CD4-positive, CD25-positive, alpha-beta regulatory T cell (primary cell): ENCODE measurements at regions not wholly inside any gene's neighbourhood (a gene's known extent, or its start where the extent isn't known, plus 50 kb on each side); places are given as distances from the start of the nearest gene placed in this dataset.
"Not testable (repeated sequence)": the region's sequence is repeated elsewhere in the genome, so short reads cannot be mapped to it uniquely, and the experiment has no call there.

Experiments
- ATAC-seq, 2 donors: fragments of 150-1000 bp; cut with Tn5 transposase; one replicate each; pipeline ENCODE4 v1.10.0; 2021; ENCODE audit warnings: low read depth in 2 of 2, moderate number of reproducible peaks in 2 of 2, moderate library complexity in 1 of 2
- DNase-seq, 3 donors: peaks; one replicate each; pipeline versions ENCODE4 v3.0.0 to v3.0.0-alpha.2; 2012 to 2022; ENCODE audit warnings: mixed read lengths in 1 of 3
- H3K27ac ChIP-seq: one replicate; pipeline ENCODE4 v1.7.0; 2013; ENCODE audit warnings: mild to moderate bottlenecking, low read length; ENCODE audit not compliant: insufficient read depth, poor library complexity, severe bottlenecking
- H3K27me3 ChIP-seq: one replicate; pipeline ENCODE4 v1.7.0; 2013; ENCODE audit warnings: low read length; ENCODE audit not compliant: control insufficient read depth, insufficient read depth
- H3K36me3 ChIP-seq: one replicate; pipeline ENCODE4 v1.7.0; 2013; ENCODE audit warnings: mild to moderate bottlenecking, low read length, moderate library complexity; ENCODE audit not compliant: control insufficient read depth, insufficient read depth
- H3K4me1 ChIP-seq: 2 replicates; pipeline ENCODE4 v1.7.0; 2013; ENCODE audit warnings: mild to moderate bottlenecking, low read length; ENCODE audit not compliant: insufficient read depth, control insufficient read depth, poor library complexity, severe bottlenecking
- H3K4me3 ChIP-seq: one replicate; pipeline ENCODE4 v1.7.0; 2013; ENCODE audit warnings: low read depth, mild to moderate bottlenecking, low read length, moderate library complexity
- H3K9me3 ChIP-seq, 2 experiments: 1 replicate in 1 of 2; 2 replicates in 1 of 2; pipeline ENCODE4 v1.7.0; 2013; ENCODE audit warnings: low read length in 2 of 2, mild to moderate bottlenecking in 1 of 2, moderate library complexity in 1 of 2; ENCODE audit not compliant: control insufficient read depth in 2 of 2
- H3K27ac Mint-ChIP-seq, 3 donors: one replicate each; pipeline ENCODE4 v1.8.0; 2020 to 2022; ENCODE audit warnings: mild to moderate bottlenecking in 3 of 3, mixed read lengths in 3 of 3, moderate library complexity in 2 of 3
- H3K27me3 Mint-ChIP-seq: one replicate; pipeline ENCODE4 v1.8.0; 2022; ENCODE audit warnings: mild to moderate bottlenecking, mixed read lengths
- H3K36me3 Mint-ChIP-seq: one replicate; pipeline ENCODE4 v1.8.0; 2020; ENCODE audit warnings: mixed read lengths
- H3K4me1 Mint-ChIP-seq, 4 donors: one replicate each; pipeline ENCODE4 v1.8.0; 2020 to 2022; ENCODE audit warnings: mixed read lengths in 4 of 4, mild to moderate bottlenecking in 1 of 4
- H3K4me3 Mint-ChIP-seq, 4 donors: one replicate each; pipeline ENCODE4 v1.8.0; 2020 to 2022; ENCODE audit warnings: mild to moderate bottlenecking in 4 of 4, mixed read lengths in 4 of 4, moderate library complexity in 3 of 4
- H3K9me3 Mint-ChIP-seq, 7 donors: one replicate each; pipeline ENCODE4 v1.8.0; 2020 to 2022; ENCODE audit warnings: mixed read lengths in 7 of 7, mild to moderate bottlenecking in 3 of 7, moderate library complexity in 2 of 7

- Histone ChIP-seq H3K27ac (no peak overlapping the region), H3K4me1 (no peaks in the 10 kb centered on the region), H3K9me3 (peaks cover 0 to 5% of the 10 kb centered on the region in 2 experiments), H3K36me3 (no peaks in the 10 kb centered on the region), H3K4me3 (no peak overlapping the region), H3K27me3 (no peaks in the 10 kb centered on the region)
- Mint-ChIP-seq H3K36me3 (no peaks in the 10 kb centered on the region), H3K4me3 (no peak overlapping the region), H3K27me3 (no peaks in the 10 kb centered on the region), H3K27ac (no peak overlapping the region), H3K4me1 (no peaks in the 10 kb centered on the region), H3K9me3 (peaks cover 2 to 12% (median 4%) of the 10 kb centered on the region in 7 donors)
- no peak for ATAC-seq
- DNase-seq: no peak
Observed at GRCh38 chr4:20196476-20196875, 55.2 kb upstream of the SLIT2 start.

DNA sequence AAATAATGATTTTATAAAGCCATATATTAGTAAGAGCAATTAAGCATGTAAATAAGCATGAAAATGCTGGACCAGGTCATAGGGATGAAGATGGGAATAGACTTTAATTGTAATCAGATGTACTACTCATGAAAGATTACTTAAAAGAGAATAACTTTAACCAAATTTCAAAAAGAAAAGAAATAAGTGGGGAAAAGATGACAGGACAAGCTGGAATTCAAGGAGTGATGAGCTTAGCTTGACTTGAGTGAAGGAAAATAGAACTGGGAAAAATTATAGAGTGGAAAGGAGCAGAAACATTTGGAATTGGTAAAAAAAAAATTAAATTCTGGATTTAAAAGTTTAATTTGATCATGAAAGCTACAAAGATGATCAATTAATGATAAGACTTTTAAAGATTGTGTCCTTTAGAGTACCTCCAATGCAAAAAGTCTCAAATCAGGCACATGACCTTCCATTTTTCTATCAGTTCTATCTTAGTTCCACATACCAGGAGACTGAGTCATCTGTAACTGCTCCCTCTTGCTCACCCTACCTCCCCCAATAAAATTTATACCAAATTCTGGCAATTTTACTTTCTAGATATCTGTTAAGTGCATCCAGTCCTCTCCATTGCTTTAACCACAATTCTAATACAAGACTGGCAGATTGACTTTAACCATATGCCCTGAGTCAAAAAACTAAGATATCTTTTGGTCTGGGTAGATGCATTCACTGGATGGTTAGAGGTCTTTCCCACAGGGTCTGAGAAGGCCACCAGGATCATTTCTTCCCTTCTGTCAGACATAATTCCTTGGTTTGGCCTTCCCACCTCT, 56.4 kb upstream of the SLIT2 start:
- H3K27ac ChIP-seq: no peak overlapping the region
- no peak overlapping the region for H3K4me3 Mint-ChIP-seq
- no peaks in the 10 kb centered on the region for H3K27me3 Mint-ChIP-seq
- H3K27me3 ChIP-seq: no peaks in the 10 kb centered on the region
- H3K4me1 ChIP-seq: no peaks in the 10 kb centered on the region
- no peaks in the 10 kb centered on the region for H3K4me1 Mint-ChIP-seq
- no peak for DNase-seq
- peaks cover 2 to 16% (median 4%) of the 10 kb centered on the region in 7 donors for H3K9me3 Mint-ChIP-seq
- ATAC-seq: no peak
- no peaks in the 10 kb centered on the region for H3K36me3 ChIP-seq
- H3K36me3 Mint-ChIP-seq: no peaks in the 10 kb centered on the region
- no peak overlapping the region for H3K4me3 ChIP-seq
- no peak overlapping the region for H3K27ac Mint-ChIP-seq
- peaks cover 0 to 5% of the 10 kb centered on the region in 2 experiments for H3K9me3 ChIP-seq

DNA sequence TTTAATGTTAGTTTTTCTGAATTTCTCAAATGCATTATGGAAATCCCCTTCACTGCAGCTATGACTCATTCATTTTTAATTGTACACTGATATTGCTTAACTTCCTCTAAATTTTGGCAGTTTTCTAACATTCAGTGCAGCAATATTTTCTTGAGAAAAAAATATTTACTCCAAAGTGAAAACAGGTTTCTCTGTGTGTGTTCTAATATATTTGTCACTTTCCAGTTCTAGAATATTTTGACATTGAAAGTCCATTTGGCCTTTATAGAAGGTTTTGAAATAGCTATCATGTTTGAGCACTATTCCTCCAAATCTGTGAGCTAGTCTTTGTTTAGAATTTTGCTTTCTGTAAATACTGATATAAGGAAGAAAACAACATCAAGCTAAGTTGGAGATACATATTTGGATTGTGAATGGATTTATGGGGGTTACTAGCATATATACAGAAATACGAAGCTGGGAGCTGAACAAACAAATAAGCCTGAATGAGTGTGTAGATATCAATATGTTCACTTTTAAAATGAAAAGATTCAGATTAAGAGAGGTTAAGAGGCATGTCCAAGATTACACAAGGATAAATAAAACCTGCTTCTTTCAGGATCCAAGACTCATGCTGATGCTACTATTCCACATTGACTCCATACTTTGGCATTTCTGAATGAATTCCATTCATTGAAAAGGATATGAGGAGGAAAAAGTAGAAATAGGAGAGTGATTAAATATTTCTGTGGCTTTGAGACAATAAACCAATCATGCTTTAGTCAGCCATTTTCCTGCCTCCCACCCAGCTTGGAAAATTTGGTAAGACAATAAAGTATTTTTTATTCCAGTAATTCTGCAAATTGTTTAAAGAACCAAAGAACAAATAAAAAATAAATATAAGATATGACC, 57.3 kb upstream of the SLIT2 start:
- no peaks in the 10 kb centered on the region for H3K27me3 Mint-ChIP-seq
- H3K27ac Mint-ChIP-seq: no peak overlapping the region
- Histone ChIP-seq H3K27me3 (no peaks in the 10 kb centered on the region), H3K4me3 (no peak overlapping the region), H3K27ac (no peak overlapping the region), H3K4me1 (no peaks in the 10 kb centered on the region), H3K9me3 (peaks cover 0 to 4% of the 10 kb centered on the region in 2 experiments), H3K36me3 (no peaks in the 10 kb centered on the region)
- ATAC-seq (no peak), DNase-seq (no peak)
- no peaks in the 10 kb centered on the region for H3K4me1 Mint-ChIP-seq
- H3K36me3 Mint-ChIP-seq: no peaks in the 10 kb centered on the region
- H3K9me3 Mint-ChIP-seq: peaks cover 4 to 14% (median 8%) of the 10 kb centered on the region in 7 donors
- H3K4me3 Mint-ChIP-seq: no peak overlapping the region

- no peaks in the 10 kb centered on the region for H3K4me1 Mint-ChIP-seq
- no peak overlapping the region for H3K27ac Mint-ChIP-seq
- Histone ChIP-seq H3K4me1 (no peaks in the 10 kb centered on the region), H3K27ac (no peak overlapping the region), H3K9me3 (no peaks in the 10 kb centered on the region), H3K27me3 (no peaks in the 10 kb centered on the region), H3K4me3 (no peak overlapping the region), H3K36me3 (no peaks in the 10 kb centered on the region)
- no peak for ATAC-seq
- no peak for DNase-seq
- H3K4me3 Mint-ChIP-seq: no peak overlapping the region
- H3K9me3 Mint-ChIP-seq: peaks cover 4 to 14% (median 8%) of the 10 kb centered on the region in 7 donors
- H3K27me3 Mint-ChIP-seq: no peaks in the 10 kb centered on the region
- H3K36me3 Mint-ChIP-seq: no peaks in the 10 kb centered on the region
Observed at GRCh38 chr4:20193141-20193936, 58.4 kb upstream of the SLIT2 start.

DNA sequence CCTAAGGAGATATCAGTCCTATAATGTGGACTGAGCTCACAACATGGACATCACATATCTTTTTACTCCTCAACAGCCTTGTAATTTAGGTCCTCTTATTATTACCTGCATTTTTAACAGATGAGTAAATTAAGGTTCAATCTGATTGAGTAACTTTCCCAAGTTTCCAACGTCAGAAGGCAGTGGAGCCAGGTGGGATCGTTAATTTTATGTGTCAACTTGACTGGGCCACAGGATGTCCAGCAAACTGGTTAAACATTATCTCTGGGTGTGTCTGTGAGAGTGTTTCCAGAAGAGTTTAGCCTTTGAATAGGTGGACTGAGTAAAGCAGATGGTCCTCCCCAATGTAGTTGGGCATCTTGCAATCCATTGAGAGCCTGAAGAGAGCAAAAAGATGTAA, 59.0 kb upstream of the SLIT2 start:
- H3K4me3 ChIP-seq: no peak overlapping the region
- no peaks in the 10 kb centered on the region for H3K4me1 ChIP-seq
- Mint-ChIP-seq H3K4me3 (no peak overlapping the region), H3K27me3 (no peaks in the 10 kb centered on the region), H3K27ac (no peak overlapping the region), H3K36me3 (no peaks in the 10 kb centered on the region), H3K9me3 (peaks cover 4 to 14% (median 8%) of the 10 kb centered on the region in 7 donors), H3K4me1 (no peaks in the 10 kb centered on the region)
- H3K9me3 ChIP-seq: no peaks in the 10 kb centered on the region
- DNase-seq: no peak
- ATAC-seq: no peak
- no peaks in the 10 kb centered on the region for H3K36me3 ChIP-seq
- H3K27me3 ChIP-seq: no peaks in the 10 kb centered on the region
- H3K27ac ChIP-seq: no peak overlapping the region

- no peak overlapping the region for H3K4me3 ChIP-seq
- Mint-ChIP-seq H3K9me3 (peaks cover 2 to 29% (median 8%) of the 10 kb centered on the region in 7 donors), H3K27ac (no peak overlapping the region), H3K27me3 (no peaks in the 10 kb centered on the region), H3K4me3 (no peak overlapping the region), H3K36me3 (no peaks in the 10 kb centered on the region), H3K4me1 (no peaks in the 10 kb centered on the region)
- H3K9me3 ChIP-seq: no peaks in the 10 kb centered on the region
- H3K27me3 ChIP-seq: no peaks in the 10 kb centered on the region
- no peak for DNase-seq
- H3K27ac ChIP-seq: no peak overlapping the region
- no peak for ATAC-seq
- H3K36me3 ChIP-seq: no peaks in the 10 kb centered on the region
- no peaks in the 10 kb centered on the region for H3K4me1 ChIP-seq
Observed at GRCh38 chr4:20185103-20185502, 66.6 kb upstream of the SLIT2 start.

DNA sequence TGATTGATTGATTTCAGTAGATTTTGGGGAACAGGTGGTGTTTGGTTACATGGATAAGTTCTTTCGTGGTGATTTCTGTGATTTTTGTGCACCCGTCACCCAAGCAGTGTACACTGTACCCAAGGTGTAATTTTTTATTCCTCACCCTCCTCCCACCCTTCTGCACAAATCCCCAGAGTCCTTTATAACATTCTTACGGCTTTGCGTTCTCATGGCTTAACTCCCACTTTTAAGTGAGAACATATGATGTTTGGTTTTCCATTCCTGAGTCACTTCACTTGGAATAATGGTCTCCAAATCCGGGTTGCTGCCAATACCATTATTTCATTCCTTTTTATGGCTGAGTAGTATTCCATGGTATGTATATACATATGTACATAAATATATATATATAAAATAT, 68.6 kb upstream of the SLIT2 start:
- H3K36me3 Mint-ChIP-seq, H3K27me3 Mint-ChIP-seq, H3K27me3 ChIP-seq, H3K27ac Mint-ChIP-seq, H3K4me3 ChIP-seq, H3K9me3 ChIP-seq, DNase-seq, H3K4me3 Mint-ChIP-seq, H3K4me1 Mint-ChIP-seq, H3K4me1 ChIP-seq, ATAC-seq, H3K27ac ChIP-seq, H3K36me3 ChIP-seq: not testable (repeated sequence)
- peaks cover 0 to 28% (median 6%) of the 10 kb centered on the region in 7 donors for H3K9me3 Mint-ChIP-seq
